HEK293 (cell line): ENCODE measurements at regions not wholly inside any gene's neighbourhood (a gene's known extent, or its start where the extent isn't known, plus 50 kb on each side); places are given as distances from the start of the nearest gene placed in this dataset.

Source experiments
- CTCF ChIA-PET: fragments of 350-600 bp; formaldehyde crosslinking; extraction: SDS; loops from one replicate; lab custom pipeline; 2021; ENCODE audit warnings: antibody characterized with exemption; lab: Yijun Ruan, JAX
- POLR2A ChIA-PET: fragments of 300-600 bp; formaldehyde crosslinking; extraction: SDS; loops from one replicate; lab custom pipeline; 2020; ENCODE audit warnings: antibody characterized with exemption, inconsistent platforms; lab: Yijun Ruan, JAX
- H3K27ac ChIP-seq: fragments of 200-500 bp; sonication (Bioruptor generic); 2 replicates; pipeline ENCODE4 v1.5.1; 2014; ENCODE audit warnings: low read depth, low read length, control low read depth, inconsistent platforms; ENCODE audit errors: extremely low read depth
- H3K36me3 ChIP-seq, 2 experiments: fragments of 200-500 bp in 1 of 2; sonication (Bioruptor generic) in 1 of 2; 1 replicate in 1 of 2; 2 replicates in 1 of 2; pipeline ENCODE4 v1.5.1; 2014 to 2017; ENCODE audit warnings: inconsistent platforms in 2 of 2, low read length in 2 of 2; ENCODE audit not compliant: control insufficient read depth in 2 of 2, insufficient read depth in 1 of 2
- H3K4me1 ChIP-seq: fragments of 200-500 bp; sonication (Bioruptor generic); 2 replicates; pipeline ENCODE4 v1.5.1; 2014; ENCODE audit warnings: mild to moderate bottlenecking, low read length, inconsistent platforms; ENCODE audit not compliant: control insufficient read depth, insufficient read depth
- H3K4me3 ChIP-seq: 2 replicates; pipeline ENCODE4 v1.5.1; 2011; ENCODE audit warnings: low read depth, mild to moderate bottlenecking, control low read depth, low read length, moderate library complexity
- H3K9me3 ChIP-seq: fragments of 200-500 bp; sonication (Bioruptor generic); 2 replicates; pipeline ENCODE4 v1.5.1; 2014; ENCODE audit warnings: low read depth, low read length, inconsistent platforms; ENCODE audit not compliant: control insufficient read depth, insufficient read depth
- BCL11B ChIP-seq: fragments of 450-650 bp; formaldehyde crosslinking; IDR thresholded peaks from 2 replicates; pipeline ENCODE4 v1.5.1; 2016; ENCODE audit warnings: low read depth, missing biosample characterization, missing genetic modification characterization
- FEZF1 ChIP-seq: fragments of 450-650 bp; formaldehyde crosslinking; IDR thresholded peaks from 2 replicates; pipeline ENCODE4 v1.5.1; 2016; ENCODE audit warnings: missing biosample characterization, missing genetic modification characterization
- GLI2 ChIP-seq: fragments of 450-650 bp; formaldehyde crosslinking; IDR thresholded peaks from 2 replicates; pipeline ENCODE4; 2017; ENCODE audit warnings: missing biosample characterization, missing genetic modification characterization, low read depth, borderline replicate concordance
- KLF10 ChIP-seq: fragments of 450-650 bp; IDR thresholded peaks from 2 replicates; pipeline ENCODE4 v1.5.1; 2018; ENCODE audit warnings: missing biosample characterization, mild to moderate bottlenecking, missing genetic modification characterization
- KLF16 ChIP-seq: fragments of 450-650 bp; formaldehyde crosslinking; IDR thresholded peaks from 2 replicates; pipeline ENCODE4 v1.5.1; 2017; ENCODE audit warnings: missing biosample characterization, missing genetic modification characterization
- KLF8 ChIP-seq: fragments of 450-650 bp; formaldehyde crosslinking; IDR thresholded peaks from 2 replicates; pipeline ENCODE4 v1.5.1; 2016; ENCODE audit warnings: missing biosample characterization, missing genetic modification characterization
- SP2 ChIP-seq: fragments of 450-650 bp; formaldehyde crosslinking; IDR thresholded peaks from 2 replicates; pipeline ENCODE4 v1.5.1; 2016; ENCODE audit warnings: missing biosample characterization, missing genetic modification characterization
- YY1 ChIP-seq: fragments of 450-650 bp; formaldehyde crosslinking; IDR thresholded peaks from 2 replicates; pipeline ENCODE4 v1.5.1; 2018; ENCODE audit warnings: missing biosample characterization, missing genetic modification characterization
- ZBTB21 ChIP-seq: fragments of 450-650 bp; formaldehyde crosslinking; IDR thresholded peaks from 2 replicates; pipeline ENCODE4 v1.5.1; 2017; ENCODE audit warnings: missing biosample characterization, missing genetic modification characterization
- ZNF133 ChIP-seq: fragments of 450-650 bp; formaldehyde crosslinking; IDR thresholded peaks from 2 replicates; pipeline ENCODE4 v1.5.1; 2016; ENCODE audit warnings: missing biosample characterization, missing genetic modification characterization
- ZNF274 ChIP-seq, 2 experiments: fragments of 200-500 bp in 1 of 2; fragments of 450-650 bp in 1 of 2; sonication (Bioruptor generic) in 1 of 2; formaldehyde crosslinking in 1 of 2; IDR thresholded peaks; 2 replicates each; pipeline versions ENCODE4 v1.5.1 to v1.6.1; 2014 to 2016; ENCODE audit warnings: borderline replicate concordance in 1 of 2, inconsistent platforms in 1 of 2, low read length in 1 of 2, missing biosample characterization in 1 of 2, missing genetic modification characterization in 1 of 2
- ZNF37A ChIP-seq: fragments of 450-650 bp; IDR thresholded peaks from 2 replicates; pipeline ENCODE4 v1.5.1; 2018; ENCODE audit warnings: missing biosample characterization, missing genetic modification characterization
- ZNF501 ChIP-seq: fragments of 450-650 bp; formaldehyde crosslinking; IDR thresholded peaks from 2 replicates; pipeline ENCODE4 v1.5.1; 2016; ENCODE audit warnings: missing biosample characterization, missing genetic modification characterization
- ZNF521 ChIP-seq: fragments of 450-650 bp; formaldehyde crosslinking; IDR thresholded peaks from 2 replicates; pipeline ENCODE4 v1.5.1; 2017; ENCODE audit warnings: missing biosample characterization, mild to moderate bottlenecking, missing genetic modification characterization
- ZNF530 ChIP-seq: fragments of 450-650 bp; formaldehyde crosslinking; IDR thresholded peaks from 2 replicates; pipeline ENCODE4 v1.5.1; 2016; ENCODE audit warnings: low read depth, missing biosample characterization, missing genetic modification characterization
- ZNF629 ChIP-seq: fragments of 450-650 bp; formaldehyde crosslinking; IDR thresholded peaks from 2 replicates; pipeline ENCODE4 v1.5.1; 2017; ENCODE audit warnings: missing biosample characterization, missing genetic modification characterization
- ZNF664 ChIP-seq: fragments of 450-650 bp; formaldehyde crosslinking; IDR thresholded peaks from 2 replicates; pipeline ENCODE4 v1.5.1; 2016; ENCODE audit warnings: missing biosample characterization, missing genetic modification characterization
- ZNF670 ChIP-seq: fragments of 450-650 bp; formaldehyde crosslinking; IDR thresholded peaks from 2 replicates; pipeline ENCODE4 v1.5.1; 2016; ENCODE audit warnings: missing biosample characterization, missing genetic modification characterization, low read depth
- ZNF777 ChIP-seq: fragments of 450-650 bp; formaldehyde crosslinking; IDR thresholded peaks from 2 replicates; pipeline ENCODE4 v1.5.1; 2017; ENCODE audit warnings: missing biosample characterization, missing genetic modification characterization, borderline replicate concordance
- ZNF837 ChIP-seq: fragments of 450-650 bp; formaldehyde crosslinking; IDR thresholded peaks from 2 replicates; pipeline ENCODE4 v1.5.1; 2016; ENCODE audit warnings: missing biosample characterization, missing genetic modification characterization
- ZSCAN23 ChIP-seq: fragments of 450-650 bp; formaldehyde crosslinking; IDR thresholded peaks from 2 replicates; pipeline ENCODE4 v1.5.1; 2016; ENCODE audit warnings: missing biosample characterization, missing genetic modification characterization
- TF ChIP-seq, protein P1 (sequence below): fragments of 450-650 bp; formaldehyde crosslinking; IDR thresholded peaks from 2 replicates; pipeline ENCODE4 v1.5.1; 2016; ENCODE audit warnings: missing biosample characterization, missing genetic modification characterization
- TF ChIP-seq, protein P2 (sequence below): fragments of 450-650 bp; formaldehyde crosslinking; IDR thresholded peaks from 2 replicates; pipeline ENCODE4 v1.5.1; 2016; ENCODE audit warnings: missing biosample characterization, missing genetic modification characterization, low read depth
- TF ChIP-seq, protein P3 (sequence below): sonication (generic); formaldehyde crosslinking; IDR thresholded peaks from 2 replicates; pipeline ENCODE4 v1.8.1; 2022; ENCODE audit warnings: mild to moderate bottlenecking, moderate library complexity, missing genetic modification reagents
- TF ChIP-seq, protein P4 (sequence below): fragments of 450-650 bp; formaldehyde crosslinking; IDR thresholded peaks from 2 replicates; pipeline ENCODE4 v1.5.1; 2016; ENCODE audit warnings: missing biosample characterization, missing genetic modification characterization

DNA sequence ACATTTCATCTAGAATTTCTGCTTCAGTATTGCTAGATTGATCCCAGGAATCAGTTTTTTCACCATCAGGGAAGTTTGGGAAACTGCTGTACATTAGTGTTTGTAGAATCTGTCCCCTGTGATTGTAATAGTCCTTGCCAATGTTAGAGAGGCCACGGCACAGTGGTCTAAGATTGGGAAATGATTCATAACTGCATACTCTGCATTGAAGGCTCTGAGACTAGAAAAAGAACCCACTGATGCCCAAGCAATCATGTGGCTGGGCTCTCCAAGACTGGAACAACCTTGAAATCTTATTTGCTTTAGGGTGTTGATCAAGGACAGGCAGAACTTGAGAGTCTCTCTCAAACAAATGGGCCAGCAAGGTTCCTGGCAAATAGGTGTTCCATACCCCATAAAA lies 245.6 kb upstream of the LRTM1 start (continued):
- TF ChIP-seq ZNF274 (IDR thresholded peaks at IDR 0.05; ENCODE audit: low read length) (no peak), ZNF274 (tag by site-specific recombination; IDR thresholded peaks at IDR 0.05; ENCODE audit: borderline replicate concordance) (no peak), ZNF521 (tag by site-specific recombination) (no peak), FEZF1 (no peak), ZNF629 (tag by site-specific recombination) (no peak), ZNF664 (no peak), KLF16 (tag by site-specific recombination) (no peak)
- TF ChIP-seq, protein P1, sequence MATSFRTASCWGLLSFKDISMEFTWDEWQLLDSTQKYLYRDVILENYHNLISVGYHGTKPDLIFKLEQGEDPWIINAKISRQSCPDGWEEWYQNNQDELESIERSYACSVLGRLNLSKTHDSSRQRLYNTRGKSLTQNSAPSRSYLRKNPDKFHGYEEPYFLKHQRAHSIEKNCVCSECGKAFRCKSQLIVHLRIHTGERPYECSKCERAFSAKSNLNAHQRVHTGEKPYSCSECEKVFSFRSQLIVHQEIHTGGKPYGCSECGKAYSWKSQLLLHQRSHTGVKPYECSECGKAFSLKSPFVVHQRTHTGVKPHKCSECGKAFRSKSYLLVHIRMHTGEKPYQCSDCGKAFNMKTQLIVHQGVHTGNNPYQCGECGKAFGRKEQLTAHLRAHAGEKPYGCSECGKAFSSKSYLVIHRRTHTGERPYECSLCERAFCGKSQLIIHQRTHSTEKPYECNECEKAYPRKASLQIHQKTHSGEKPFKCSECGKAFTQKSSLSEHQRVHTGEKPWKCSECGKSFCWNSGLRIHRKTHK (tag by site-specific recombination) = no peak
- TF ChIP-seq, all 188 proteins: peak for 0

DNA sequence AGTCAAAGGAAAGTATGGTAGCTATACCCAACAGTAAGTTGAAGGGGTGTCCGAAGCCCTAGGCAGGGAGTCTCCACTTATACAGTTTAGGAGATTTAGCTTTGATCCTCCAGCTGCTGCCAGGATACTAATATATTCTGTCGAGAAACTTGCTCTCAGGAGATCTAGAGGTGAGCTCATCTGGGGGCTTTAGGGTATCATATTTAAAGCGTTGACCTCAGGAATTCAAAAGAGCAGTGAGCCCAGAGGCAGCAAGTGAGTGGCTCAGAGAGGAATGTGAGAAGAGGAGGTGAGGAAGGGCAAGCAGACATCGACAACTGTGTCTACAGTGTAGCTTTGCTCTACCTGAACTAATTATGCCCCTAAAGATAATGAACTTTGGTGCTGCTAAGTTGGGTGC lies 245.1 kb upstream of the LRTM1 start:
- no peak overlapping the region for H3K4me3 ChIP-seq
- ChIA-PET POLR2A (interaction anchor here (1.3 kb wide), 1 partner anchor 13 kb away, joined by 3 read pairs; no protein-coding TSS in a partner anchor), CTCF (interaction anchor here (1.0 kb wide), 1 partner anchor 8 kb away, joined by 4 read pairs; no protein-coding TSS in a partner anchor)
- no peaks in the 10 kb centered on the region for H3K36me3 ChIP-seq
- no peak for TF ChIP-seq BCL11B (tag by site-specific recombination)
- peak; percentile 59; the same call in 1 of the 2 replicates for TF ChIP-seq ZNF133 (tag by site-specific recombination)
- no peak for TF ChIP-seq KLF10 (tag by site-specific recombination)
- no peaks in the 10 kb centered on the region for H3K9me3 ChIP-seq
- no peak overlapping the region for H3K27ac ChIP-seq
- no peaks in the 10 kb centered on the region for H3K4me1 ChIP-seq

DNA sequence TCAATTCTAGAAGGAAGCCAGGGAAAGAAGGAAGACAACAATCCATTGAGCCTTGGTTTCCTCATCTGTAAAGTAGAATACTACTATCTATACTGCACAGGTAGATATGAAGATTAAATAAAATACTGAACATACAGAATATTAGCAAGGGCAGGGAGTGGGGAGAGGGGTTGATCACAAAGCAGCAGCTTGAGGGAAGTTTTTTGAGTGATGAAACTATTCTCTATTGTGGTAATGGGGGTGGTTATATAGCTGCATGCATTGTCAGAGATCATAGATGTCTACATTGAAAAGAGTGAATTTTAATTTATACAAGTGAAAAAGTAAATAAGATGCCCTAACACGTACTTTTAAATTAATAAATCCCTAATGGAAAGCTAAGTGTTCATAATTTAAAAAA lies 242.6 kb upstream of the LRTM1 start:
- ChIA-PET CTCF (interaction anchor here (3.6 kb wide), 1 partner anchor 10 kb away, joined by 13 read pairs; no protein-coding TSS in a partner anchor), POLR2A (no interaction called here)
- H3K4me1 ChIP-seq = no peaks in the 10 kb centered on the region
- no peaks in the 10 kb centered on the region for H3K9me3 ChIP-seq
- no peak overlapping the region for H3K4me3 ChIP-seq
- no peak overlapping the region for H3K27ac ChIP-seq
- no peaks in the 10 kb centered on the region for H3K36me3 ChIP-seq
- TF ChIP-seq, protein P2, sequence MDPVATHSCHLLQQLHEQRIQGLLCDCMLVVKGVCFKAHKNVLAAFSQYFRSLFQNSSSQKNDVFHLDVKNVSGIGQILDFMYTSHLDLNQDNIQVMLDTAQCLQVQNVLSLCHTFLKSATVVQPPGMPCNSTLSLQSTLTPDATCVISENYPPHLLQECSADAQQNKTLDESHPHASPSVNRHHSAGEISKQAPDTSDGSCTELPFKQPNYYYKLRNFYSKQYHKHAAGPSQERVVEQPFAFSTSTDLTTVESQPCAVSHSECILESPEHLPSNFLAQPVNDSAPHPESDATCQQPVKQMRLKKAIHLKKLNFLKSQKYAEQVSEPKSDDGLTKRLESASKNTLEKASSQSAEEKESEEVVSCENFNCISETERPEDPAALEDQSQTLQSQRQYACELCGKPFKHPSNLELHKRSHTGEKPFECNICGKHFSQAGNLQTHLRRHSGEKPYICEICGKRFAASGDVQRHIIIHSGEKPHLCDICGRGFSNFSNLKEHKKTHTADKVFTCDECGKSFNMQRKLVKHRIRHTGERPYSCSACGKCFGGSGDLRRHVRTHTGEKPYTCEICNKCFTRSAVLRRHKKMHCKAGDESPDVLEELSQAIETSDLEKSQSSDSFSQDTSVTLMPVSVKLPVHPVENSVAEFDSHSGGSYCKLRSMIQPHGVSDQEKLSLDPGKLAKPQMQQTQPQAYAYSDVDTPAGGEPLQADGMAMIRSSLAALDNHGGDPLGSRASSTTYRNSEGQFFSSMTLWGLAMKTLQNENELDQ (tag by site-specific recombination) = no peak
- TF ChIP-seq KLF8 (no peak), ZNF530 (no peak), SP2 (tag by site-specific recombination) (no peak), ZBTB21 (tag by site-specific recombination) (no peak), ZNF837 (no peak), ZNF274 (IDR thresholded peaks at IDR 0.05; ENCODE audit: low read length) (no peak), ZNF274 (tag by site-specific recombination; IDR thresholded peaks at IDR 0.05; ENCODE audit: borderline replicate concordance) (no peak), YY1 (tag by site-specific recombination) (no peak), ZSCAN23 (tag by site-specific recombination) (no peak), GLI2 (tag by site-specific recombination) (no peak), ZNF501 (tag by site-specific recombination) (no peak), ZNF670 (no peak), ZNF629 (tag by site-specific recombination) (no peak), ZNF37A (tag by site-specific recombination) (no peak), ZNF777 (no peak)
- TF ChIP-seq, protein P3, sequence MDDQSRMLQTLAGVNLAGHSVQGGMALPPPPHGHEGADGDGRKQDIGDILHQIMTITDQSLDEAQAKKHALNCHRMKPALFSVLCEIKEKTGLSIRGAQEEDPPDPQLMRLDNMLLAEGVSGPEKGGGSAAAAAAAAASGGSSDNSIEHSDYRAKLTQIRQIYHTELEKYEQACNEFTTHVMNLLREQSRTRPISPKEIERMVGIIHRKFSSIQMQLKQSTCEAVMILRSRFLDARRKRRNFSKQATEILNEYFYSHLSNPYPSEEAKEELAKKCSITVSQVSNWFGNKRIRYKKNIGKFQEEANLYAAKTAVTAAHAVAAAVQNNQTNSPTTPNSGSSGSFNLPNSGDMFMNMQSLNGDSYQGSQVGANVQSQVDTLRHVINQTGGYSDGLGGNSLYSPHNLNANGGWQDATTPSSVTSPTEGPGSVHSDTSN (CRISPR knock-in tag) = no peak
- TF ChIP-seq, protein P4, sequence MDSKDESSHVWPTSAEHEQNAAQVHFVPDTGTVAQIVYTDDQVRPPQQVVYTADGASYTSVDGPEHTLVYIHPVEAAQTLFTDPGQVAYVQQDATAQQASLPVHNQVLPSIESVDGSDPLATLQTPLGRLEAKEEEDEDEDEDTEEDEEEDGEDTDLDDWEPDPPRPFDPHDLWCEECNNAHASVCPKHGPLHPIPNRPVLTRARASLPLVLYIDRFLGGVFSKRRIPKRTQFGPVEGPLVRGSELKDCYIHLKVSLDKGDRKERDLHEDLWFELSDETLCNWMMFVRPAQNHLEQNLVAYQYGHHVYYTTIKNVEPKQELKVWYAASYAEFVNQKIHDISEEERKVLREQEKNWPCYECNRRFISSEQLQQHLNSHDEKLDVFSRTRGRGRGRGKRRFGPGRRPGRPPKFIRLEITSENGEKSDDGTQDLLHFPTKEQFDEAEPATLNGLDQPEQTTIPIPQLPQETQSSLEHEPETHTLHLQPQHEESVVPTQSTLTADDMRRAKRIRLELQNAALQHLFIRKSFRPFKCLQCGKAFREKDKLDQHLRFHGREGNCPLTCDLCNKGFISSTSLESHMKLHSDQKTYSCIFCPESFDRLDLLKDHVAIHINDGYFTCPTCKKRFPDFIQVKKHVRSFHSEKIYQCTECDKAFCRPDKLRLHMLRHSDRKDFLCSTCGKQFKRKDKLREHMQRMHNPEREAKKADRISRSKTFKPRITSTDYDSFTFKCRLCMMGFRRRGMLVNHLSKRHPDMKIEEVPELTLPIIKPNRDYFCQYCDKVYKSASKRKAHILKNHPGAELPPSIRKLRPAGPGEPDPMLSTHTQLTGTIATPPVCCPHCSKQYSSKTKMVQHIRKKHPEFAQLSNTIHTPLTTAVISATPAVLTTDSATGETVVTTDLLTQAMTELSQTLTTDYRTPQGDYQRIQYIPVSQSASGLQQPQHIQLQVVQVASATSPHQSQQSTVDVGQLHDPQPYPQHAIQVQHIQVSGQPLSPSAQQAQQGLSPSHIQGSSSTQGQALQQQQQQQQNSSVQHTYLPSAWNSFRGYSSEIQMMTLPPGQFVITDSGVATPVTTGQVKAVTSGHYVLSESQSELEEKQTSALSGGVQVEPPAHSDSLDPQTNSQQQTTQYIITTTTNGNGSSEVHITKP (tag by site-specific recombination) = no peak
